ENCODE measurements at regions not wholly inside any gene's neighbourhood (a gene's known extent, or its start where the extent isn't known, plus 50 kb on each side); places are given as distances from the start of the nearest gene placed in this dataset.

GRCh38 chr2:37784759-37785149 is 113.3 kb upstream of the CDC42EP3 start:
- no peak overlapping the region for H3K27ac Mint-ChIP-seq (ENCODE audit: unreplicated experiment)
- no peak for TF ChIP-seq CTCF (IDR thresholded peaks at IDR 0.05)
- peaks cover 6% of the 10 kb centered on the region for H3K36me3 Mint-ChIP-seq (ENCODE audit: unreplicated experiment)
- peaks cover 18% of the 10 kb centered on the region for H3K9me3 Mint-ChIP-seq (ENCODE audit: unreplicated experiment)
- no peak overlapping the region for H3K4me3 Mint-ChIP-seq (ENCODE audit: unreplicated experiment)
- peaks cover 36% of the 10 kb centered on the region for H3K4me1 Mint-ChIP-seq (ENCODE audit: unreplicated experiment)
- DNase-seq (ENCODE audit: extremely low spot score, unreplicated experiment): no peak
- H3K27me3 Mint-ChIP-seq (ENCODE audit: unreplicated experiment): no peaks in the 10 kb centered on the region

GRCh38 chr2:37786191-37786698 is 114.8 kb upstream of the CDC42EP3 start:
- DNase-seq (ENCODE audit: extremely low spot score, unreplicated experiment): no peak
- Mint-ChIP-seq H3K4me3 (ENCODE audit: unreplicated experiment) (no peak overlapping the region), H3K27me3 (ENCODE audit: unreplicated experiment) (no peaks in the 10 kb centered on the region), H3K9me3 (ENCODE audit: unreplicated experiment) (peaks cover 25% of the 10 kb centered on the region), H3K27ac (ENCODE audit: unreplicated experiment) (no peak overlapping the region), H3K36me3 (ENCODE audit: unreplicated experiment) (peaks cover 6% of the 10 kb centered on the region), H3K4me1 (ENCODE audit: unreplicated experiment) (peaks cover 34% of the 10 kb centered on the region)
- TF ChIP-seq CTCF (IDR thresholded peaks at IDR 0.05): no peak

GRCh38 chr2:37786854-37787253 is 115.4 kb upstream of the CDC42EP3 start:
- Mint-ChIP-seq H3K4me1 (ENCODE audit: unreplicated experiment) (peaks cover 34% of the 10 kb centered on the region), H3K27ac (ENCODE audit: unreplicated experiment) (no peak overlapping the region)

GRCh38 chr2:37788602-37789209 is 117.3 kb upstream of the CDC42EP3 start:
- Mint-ChIP-seq H3K4me1 (ENCODE audit: unreplicated experiment) (peaks cover 33% of the 10 kb centered on the region), H3K4me3 (ENCODE audit: unreplicated experiment) (no peak overlapping the region), H3K27me3 (ENCODE audit: unreplicated experiment) (no peaks in the 10 kb centered on the region), H3K9me3 (ENCODE audit: unreplicated experiment) (peaks cover 28% of the 10 kb centered on the region), H3K27ac (ENCODE audit: unreplicated experiment) (no peak overlapping the region), H3K36me3 (ENCODE audit: unreplicated experiment) (peaks cover 6% of the 10 kb centered on the region)
- DNase-seq (ENCODE audit: extremely low spot score, unreplicated experiment): no peak
- no peak for TF ChIP-seq CTCF (IDR thresholded peaks at IDR 0.05)

More at GRCh38 chr2:37786854-37787253, 115.4 kb upstream of the CDC42EP3 start:
- TF ChIP-seq CTCF (IDR thresholded peaks at IDR 0.05): no peak
- DNase-seq (ENCODE audit: extremely low spot score, unreplicated experiment): no peak
- peaks cover 28% of the 10 kb centered on the region for H3K9me3 Mint-ChIP-seq (ENCODE audit: unreplicated experiment)
- H3K4me3 Mint-ChIP-seq (ENCODE audit: unreplicated experiment): no peak overlapping the region
- no peaks in the 10 kb centered on the region for H3K27me3 Mint-ChIP-seq (ENCODE audit: unreplicated experiment)
- H3K36me3 Mint-ChIP-seq (ENCODE audit: unreplicated experiment): peaks cover 6% of the 10 kb centered on the region

GRCh38 chr2:37790019-37790418 is 118.6 kb upstream of the CDC42EP3 start:
- no peak for TF ChIP-seq CTCF (IDR thresholded peaks at IDR 0.05)
- Mint-ChIP-seq H3K4me1 (ENCODE audit: unreplicated experiment) (peaks cover 40% of the 10 kb centered on the region), H3K9me3 (ENCODE audit: unreplicated experiment) (peaks cover 28% of the 10 kb centered on the region), H3K27ac (ENCODE audit: unreplicated experiment) (peak overlapping the region; percentile 49), H3K4me3 (ENCODE audit: unreplicated experiment) (no peak overlapping the region), H3K27me3 (ENCODE audit: unreplicated experiment) (no peaks in the 10 kb centered on the region), H3K36me3 (ENCODE audit: unreplicated experiment) (peaks cover 6% of the 10 kb centered on the region)
- DNase-seq (ENCODE audit: extremely low spot score, unreplicated experiment): no peak
